Transverse colon (tissue), 3 donors: ENCODE measurements at regions not wholly inside any gene's neighbourhood (a gene's known extent, or its start where the extent isn't known, plus 50 kb on each side); places are given as distances from the start of the nearest gene placed in this dataset.

Experiments
- CTCF ChIP-seq, 5 experiments: fragments of 200-600 bp in 3 of 5; fragments of 450-650 bp in 2 of 5; sonication (generic) in 3 of 5; IDR thresholded peaks; 1 replicate in 2 of 5; 2 replicates in 3 of 5; pipeline ENCODE4 v1.5.1; 2016 to 2017; ENCODE audit warnings: antibody characterized with exemption in 5 of 5, inconsistent platforms in 3 of 5, mild to moderate bottlenecking in 2 of 5, moderate library complexity in 1 of 5
- EP300 ChIP-seq: sonication (generic); formaldehyde crosslinking; IDR thresholded peaks from one replicate; pipeline ENCODE4 v1.6.1; 2017; ENCODE audit warnings: antibody characterized with exemption, low read depth
- POLR2A ChIP-seq: fragments of 450-650 bp; IDR thresholded peaks from one replicate; pipeline ENCODE4 v1.6.1; 2016; ENCODE audit warnings: antibody characterized with exemption, mild to moderate bottlenecking, moderate library complexity

GRCh38 chrY:17045124-17045523 is 834.9 kb downstream of the CDY2B start:
- TF ChIP-seq CTCF (IDR thresholded peaks at IDR 0.05) (no peak), POLR2A (no peak), EP300 (no peak)
